ENCODE measurements at regions not wholly inside any gene's neighbourhood (a gene's known extent, or its start where the extent isn't known, plus 50 kb on each side); places are given as distances from the start of the nearest gene placed in this dataset.
"Not testable (repeated sequence)": the region's sequence is repeated elsewhere in the genome, so short reads cannot be mapped to it uniquely, and the experiment has no call there.

DNA sequence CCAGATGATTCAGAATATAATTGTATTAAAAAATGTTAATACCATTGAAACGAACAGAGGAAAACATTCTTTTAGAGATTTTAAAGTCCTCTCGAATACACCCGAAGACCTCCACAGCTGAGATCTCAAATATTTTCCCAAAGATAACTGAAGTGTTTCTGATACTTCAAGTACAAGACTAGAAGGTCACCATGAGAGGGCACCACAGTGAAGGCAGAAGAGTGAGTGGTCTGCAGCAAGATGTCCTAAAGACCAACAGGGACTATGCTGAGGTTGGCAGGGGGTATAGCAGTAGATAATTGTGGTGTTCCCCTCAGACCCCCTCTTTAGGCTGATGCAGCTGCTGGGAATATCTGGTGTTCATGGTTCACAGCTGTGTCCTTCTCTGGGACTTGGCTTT is 156.5 kb downstream of the PDCD6IP start:
- no peak overlapping the region for H3K4me3 ChIP-seq
- H3K27ac ChIP-seq = no peak overlapping the region

DNA sequence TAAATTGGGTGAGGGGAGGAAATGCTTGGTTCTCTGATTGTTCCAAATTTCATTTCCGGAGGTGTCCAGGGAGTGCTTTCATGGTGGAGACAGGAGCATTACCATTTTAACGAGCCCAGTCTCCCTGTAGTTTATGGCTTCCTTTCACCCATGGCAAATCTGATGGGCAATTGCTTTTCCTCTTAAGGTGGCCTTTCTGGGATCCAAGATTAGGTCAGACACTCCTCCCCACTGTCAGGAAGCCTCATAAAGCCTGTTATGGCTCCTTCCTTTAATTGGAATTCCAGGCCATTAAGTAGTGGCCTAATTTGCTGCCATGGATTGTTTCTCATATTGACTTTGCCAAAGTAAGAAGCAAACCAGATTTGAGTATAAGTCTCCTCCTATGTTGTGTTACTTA is 157.8 kb downstream of the PDCD6IP start:
- Histone ChIP-seq H3K4me3 (no peak overlapping the region), H3K27ac (no peak overlapping the region)

DNA sequence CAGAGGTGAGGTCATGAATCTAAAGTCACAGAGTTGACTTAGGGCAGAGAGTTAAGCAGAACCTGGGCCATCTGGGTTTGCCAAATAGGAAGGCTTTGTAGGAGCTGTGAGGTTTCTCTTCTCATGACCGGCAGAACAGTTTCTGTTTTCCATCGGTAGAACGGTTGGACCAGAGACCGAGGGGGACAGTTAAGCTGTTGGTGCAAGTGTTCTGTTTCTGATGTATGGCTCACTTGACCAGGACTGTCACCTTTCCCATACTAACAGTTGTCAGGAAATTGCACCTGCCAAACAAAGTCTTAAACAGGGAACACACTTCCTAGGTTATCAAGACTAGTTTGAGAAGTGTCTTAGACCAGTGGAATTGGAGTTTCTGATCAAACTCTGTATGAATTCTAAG is 158.3 kb downstream of the PDCD6IP start:
- Histone ChIP-seq H3K27ac (no peak overlapping the region), H3K4me3 (no peak overlapping the region)

DNA sequence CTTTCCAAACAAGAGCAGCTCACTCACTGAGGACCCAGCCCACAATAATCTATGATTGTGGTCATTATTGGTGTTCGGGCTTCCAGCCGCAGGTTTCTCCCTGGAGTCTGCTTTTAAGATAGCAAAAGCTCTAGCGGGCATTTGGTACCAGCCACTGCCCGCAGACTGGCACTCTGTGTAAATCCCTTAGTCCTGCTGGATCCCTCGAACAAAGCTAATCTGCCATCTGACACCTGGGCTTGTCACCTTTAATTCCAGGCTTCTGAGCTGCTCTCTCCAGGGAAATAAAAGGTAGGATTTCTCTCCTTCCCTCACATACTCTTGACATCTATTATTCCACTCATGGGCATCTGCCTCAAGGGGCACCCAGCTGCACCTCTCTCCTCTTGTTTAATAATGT is 158.7 kb downstream of the PDCD6IP start:
- Histone ChIP-seq H3K4me3 (no peak overlapping the region), H3K27ac (no peak overlapping the region)

DNA sequence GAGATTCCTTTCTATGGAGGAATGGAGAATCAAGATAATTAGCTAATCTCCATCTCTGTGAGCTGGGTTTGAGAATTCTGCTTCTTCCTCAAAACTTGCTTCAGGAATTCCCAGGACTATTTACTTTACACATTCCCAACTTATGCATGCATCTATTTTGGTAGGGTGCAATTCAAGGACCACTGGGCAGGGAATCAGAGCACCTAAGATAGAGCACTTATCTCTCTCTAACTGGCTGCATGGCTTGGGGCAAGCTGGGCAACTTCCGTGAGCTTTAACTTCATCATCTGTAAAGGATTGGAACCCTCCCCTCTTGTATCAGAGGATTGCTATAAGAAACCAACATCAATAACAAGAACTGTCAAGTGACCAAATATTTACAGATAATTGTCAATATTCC is 160.2 kb downstream of the PDCD6IP start:
- H3K27ac ChIP-seq = no peak overlapping the region
- no peak overlapping the region for H3K4me3 ChIP-seq

DNA sequence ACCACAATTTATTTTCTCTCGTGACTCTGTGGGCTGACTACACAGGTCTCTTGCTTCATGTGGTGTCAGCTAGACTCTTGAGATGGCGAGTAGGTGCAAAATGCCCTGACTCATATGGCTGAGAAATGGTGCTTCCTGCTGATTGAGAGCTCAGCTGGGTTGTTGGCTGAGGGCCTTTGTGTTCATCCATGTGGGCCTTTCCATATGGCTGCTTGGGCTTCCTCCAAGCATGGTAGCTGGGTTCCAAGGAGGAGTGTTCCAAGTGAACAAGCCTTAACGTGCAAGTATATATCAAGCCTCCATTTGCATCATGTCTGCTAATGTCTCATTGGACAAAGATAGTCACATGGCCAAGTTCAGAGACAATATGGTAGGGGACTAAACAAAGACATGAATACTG is 164.0 kb downstream of the PDCD6IP start:
- Histone ChIP-seq H3K4me3 (no peak overlapping the region), H3K27ac (no peak overlapping the region)

DNA sequence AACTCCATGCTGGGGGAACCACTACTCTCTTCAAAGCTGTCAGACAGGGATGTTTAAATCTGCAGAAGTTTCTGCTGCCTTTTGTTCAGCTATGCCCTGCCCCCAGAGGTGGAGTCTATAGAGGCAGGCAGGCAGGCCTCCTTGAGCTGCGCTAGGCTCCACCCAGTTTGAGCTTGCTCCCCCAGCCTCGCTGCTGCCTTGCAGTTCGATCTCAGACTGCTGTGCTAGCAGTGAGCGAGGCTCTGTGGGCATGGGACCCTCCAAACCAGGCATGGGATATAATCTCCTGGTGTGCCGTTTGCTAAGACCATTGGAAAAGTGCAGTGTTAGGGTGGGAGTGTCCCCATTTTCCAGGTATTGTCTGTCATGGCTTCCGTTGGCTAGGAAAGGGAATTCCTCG is 171.8 kb downstream of the PDCD6IP start:
- H3K27ac ChIP-seq, H3K4me3 ChIP-seq: not testable (repeated sequence)

DNA sequence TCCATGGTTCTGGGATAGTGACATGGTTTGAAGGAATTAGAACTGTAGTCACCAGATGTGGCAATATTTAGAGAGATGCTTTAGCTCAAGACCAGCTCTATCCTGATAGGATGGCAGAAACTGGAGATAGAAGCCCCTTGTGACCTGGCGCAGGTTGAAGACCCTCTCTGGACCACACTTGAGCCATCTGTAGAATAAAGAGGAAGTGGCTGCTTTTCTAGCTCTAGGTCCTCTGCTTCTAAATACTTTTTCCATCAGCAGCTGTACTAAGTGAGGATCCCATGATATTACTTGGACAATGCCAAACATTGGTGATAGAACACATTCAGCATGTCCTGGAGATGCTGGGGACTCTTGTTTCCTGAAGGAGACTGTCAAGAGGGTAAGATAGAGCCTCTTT is 172.6 kb downstream of the PDCD6IP start:
- Histone ChIP-seq H3K27ac (no peak overlapping the region), H3K4me3 (no peak overlapping the region)

DNA sequence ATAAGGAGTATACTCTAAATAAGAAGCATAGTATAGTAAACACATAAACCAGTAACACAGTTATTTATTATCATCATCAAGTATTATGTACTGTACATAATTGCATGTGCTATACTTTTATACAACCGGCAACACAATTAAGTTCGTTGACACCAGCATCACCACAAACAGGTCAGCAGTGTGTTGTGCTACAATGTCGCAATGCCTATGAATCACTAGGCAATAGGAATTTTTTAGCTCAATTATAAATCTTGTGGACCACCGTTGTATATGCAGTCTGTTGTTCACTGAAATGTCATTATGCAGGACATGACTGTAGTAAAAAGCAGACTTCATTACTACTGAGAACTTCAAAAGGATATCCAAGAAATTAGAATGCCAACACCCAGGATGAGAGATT is 177.0 kb downstream of the PDCD6IP start:
- H3K4me3 ChIP-seq = no peak overlapping the region

DNA sequence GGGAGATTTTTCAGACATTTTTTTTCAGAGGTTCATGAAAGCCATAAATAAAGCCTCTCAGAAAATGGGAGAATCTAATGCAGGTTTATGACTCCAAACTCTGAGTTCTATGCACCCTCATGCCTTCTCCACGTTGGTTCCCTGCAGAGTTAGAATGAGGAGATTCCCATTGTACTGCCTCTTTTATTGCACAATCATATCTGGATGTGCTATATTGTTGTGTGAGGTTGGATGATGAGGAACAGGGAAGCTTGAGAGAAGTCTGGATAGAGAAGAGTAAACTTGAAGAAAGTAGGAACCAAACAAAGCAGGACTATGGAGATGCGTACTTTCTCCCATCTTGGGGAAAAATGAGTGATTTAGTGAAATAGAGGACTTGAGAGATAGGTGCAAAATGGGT is 178.8 kb downstream of the PDCD6IP start:
- Histone ChIP-seq H3K4me3 (no peak overlapping the region), H3K27ac (no peak overlapping the region)

More for the DNA sequence above, 177.0 kb downstream of the PDCD6IP start:
- H3K27ac ChIP-seq = no peak overlapping the region

DNA sequence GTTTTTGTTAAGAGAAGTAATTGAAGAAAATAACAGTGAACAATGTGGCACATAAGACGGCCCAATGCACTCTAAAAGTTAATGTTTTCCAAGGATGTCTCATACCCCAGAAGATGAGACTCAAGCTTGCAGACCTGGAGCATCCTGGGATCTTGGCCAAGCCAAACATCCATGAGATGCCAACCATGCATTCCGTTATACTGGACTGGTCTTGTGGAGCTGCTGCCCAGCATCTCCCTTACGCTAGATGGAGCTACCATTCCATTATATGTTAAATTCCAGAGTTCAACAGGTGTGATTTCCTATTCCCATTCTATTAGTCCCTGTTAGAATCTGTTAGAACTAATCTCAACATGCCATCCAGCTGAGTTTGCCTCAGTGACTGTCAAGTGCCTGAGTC is 181.8 kb downstream of the PDCD6IP start:
- H3K27ac ChIP-seq = no peak overlapping the region
- H3K4me3 ChIP-seq = no peak overlapping the region

DNA sequence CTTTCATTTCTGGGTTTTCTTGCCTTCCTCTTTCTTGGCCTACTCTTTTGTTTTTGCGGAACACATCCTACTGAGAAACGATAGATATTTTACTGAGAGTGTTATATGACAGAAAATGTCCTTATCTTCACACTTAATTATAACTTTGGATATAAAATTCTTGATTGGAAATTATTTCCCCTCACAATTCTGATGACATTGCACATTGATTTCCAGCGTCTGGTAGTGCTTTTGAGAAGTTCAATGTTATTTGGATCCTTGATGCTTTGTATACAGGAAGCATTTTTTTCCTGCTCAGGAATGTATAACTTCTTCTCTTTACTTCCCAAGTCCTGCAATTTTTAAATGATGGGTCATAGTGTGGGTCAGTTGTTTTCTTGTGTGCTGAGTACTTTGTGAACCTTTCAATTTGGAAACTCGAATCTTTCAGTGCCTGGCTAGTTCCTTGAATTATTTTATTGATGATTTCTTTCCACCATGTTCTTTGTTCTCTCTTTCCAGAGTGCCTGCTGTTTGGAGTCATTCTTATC is 183.9 kb downstream of the PDCD6IP start:
- no peak overlapping the region for H3K27ac ChIP-seq
- no peak overlapping the region for H3K4me3 ChIP-seq

DNA sequence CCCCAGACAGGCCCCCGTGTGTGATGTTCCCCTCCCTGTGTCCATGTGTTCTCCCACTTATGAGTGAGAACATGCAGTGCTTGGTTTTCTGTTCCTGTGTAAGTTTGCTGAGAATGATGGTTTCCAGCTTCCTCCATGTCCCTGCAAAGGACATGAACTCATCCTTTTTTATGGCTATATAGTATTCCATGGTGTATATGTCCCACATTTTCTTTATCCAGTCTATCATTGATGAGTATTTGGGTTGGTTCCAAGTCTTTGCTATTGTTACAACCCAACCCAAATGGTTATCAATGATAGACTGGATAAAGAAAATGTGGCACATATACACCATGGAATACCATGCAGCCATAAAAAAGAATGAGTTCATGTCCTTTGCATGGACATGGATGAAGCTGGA is 184.5 kb downstream of the PDCD6IP start:
- not testable (repeated sequence) for H3K4me3 ChIP-seq, H3K27ac ChIP-seq

DNA sequence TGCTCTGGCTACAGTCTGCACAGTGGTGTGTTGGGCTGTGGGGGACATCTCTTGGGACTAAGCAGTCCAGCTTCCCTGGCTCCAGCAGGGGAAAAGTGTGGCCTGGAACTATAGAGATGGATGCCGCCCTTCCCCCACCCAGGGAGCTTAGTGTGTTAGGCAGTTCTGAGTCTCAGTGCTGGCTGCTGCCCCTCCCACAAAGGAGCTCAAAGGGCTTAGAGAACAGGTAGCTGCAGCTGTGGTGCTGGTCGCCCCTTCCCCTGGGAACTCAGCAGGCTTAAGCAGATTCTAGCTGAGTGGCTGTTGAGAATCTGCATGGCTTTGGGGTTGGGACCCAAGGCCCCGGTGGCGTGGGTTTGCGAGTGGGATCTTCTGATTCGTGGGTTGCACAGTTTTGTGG is 190.8 kb downstream of the PDCD6IP start:
- no peak overlapping the region for H3K27ac ChIP-seq
- no peak overlapping the region for H3K4me3 ChIP-seq

DNA sequence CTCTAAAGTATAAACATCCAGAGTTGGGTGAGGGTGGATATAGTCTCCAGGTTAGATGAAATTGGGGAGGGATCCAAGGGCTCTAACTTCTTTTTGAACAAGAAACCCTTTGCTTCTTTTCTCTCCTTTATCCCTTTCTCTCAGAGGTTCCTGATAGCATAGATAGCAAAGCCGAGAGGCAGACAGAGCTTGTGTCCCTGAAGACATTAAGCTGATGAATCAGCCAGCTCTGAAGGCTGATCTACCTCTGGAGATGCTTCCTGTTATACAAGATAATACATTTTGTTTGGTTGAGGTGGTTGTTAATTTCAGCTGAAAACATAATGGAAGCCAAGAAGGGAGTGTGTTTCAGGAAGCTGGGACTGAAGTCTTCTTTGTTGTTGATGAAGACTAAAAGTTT is 193.2 kb downstream of the PDCD6IP start:
- Histone ChIP-seq H3K4me3 (no peak overlapping the region), H3K27ac (no peak overlapping the region)

DNA sequence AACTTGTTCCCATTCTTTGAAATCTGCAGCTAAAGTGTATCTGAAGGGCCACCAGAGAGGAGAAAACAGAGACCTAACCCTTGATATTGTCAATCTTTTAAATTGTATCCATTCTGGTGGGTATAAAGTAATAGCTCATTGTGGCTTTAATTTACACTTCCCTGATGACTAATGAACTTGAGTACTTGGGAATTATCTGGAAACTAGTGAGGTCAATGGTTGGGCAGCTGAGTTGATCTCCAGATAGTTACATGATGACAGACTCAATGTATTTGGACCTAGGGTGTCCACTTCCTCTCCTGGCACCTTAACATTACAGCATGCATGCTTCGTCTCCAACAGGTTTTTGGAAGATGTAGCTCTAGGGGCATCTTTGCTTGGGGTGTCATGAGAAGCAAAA is 195.2 kb downstream of the PDCD6IP start:
- Histone ChIP-seq H3K27ac (no peak overlapping the region), H3K4me3 (no peak overlapping the region)

DNA sequence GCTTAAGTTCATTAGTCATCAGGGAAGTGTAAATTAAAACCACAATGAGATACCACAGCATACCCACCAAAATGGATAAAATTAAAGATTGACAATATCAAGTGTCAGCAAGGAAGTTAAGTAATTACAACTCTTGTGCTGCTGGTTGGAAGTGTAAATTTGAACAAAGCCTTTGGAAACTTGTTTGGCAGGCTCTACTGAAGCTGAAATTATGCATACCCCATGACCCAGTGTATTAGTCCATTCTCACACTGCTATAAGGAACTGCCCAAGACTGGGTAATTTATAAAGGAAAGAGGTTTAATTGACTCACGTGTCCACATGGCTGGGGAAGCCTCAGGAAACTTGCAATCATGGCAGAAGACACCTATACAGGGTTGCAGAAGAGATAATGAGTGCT is 196.1 kb downstream of the PDCD6IP start:
- H3K27ac ChIP-seq = no peak overlapping the region
- H3K4me3 ChIP-seq = no peak overlapping the region

DNA sequence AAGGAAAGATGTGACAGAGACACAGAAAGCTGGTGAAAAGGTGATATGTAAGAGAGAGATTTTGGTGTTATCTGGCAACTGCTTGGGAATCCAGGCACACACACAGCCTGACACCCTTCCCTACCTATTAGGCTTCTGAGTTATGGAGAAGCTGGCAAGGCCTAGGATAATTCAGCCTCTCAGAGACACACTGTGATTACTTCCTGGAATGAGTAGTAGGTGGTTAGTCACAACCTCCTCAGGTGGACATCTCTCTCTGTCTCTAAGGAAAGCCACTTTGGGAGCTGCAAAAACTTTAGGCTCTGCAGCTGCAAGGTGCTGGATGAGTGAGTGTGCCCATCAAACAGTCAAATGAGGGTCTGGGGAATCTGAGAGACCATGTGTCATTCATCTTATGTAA is 201.9 kb downstream of the PDCD6IP start:
- no peak overlapping the region for H3K4me3 ChIP-seq
- H3K27ac ChIP-seq = no peak overlapping the region

DNA sequence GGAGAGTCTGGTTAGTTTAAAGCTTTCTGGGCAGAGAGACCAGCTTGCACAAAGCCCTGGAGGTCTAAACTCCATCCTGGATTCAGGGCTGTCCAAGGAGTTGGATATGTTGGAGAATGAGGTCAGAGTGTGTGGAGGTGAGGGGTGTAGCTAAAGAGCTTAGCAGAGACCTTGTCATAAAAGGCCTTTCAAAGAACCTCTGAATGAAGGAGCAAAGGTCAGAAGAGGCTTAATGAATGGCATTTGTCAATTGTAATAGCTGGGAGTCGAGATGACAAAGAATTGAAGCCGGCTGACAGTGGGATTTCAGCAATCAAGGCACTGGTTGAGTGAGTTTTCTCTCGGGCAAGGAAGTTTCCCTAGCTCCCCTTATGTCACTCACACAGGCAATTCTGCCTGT is 202.6 kb downstream of the PDCD6IP start:
- no peak overlapping the region for H3K4me3 ChIP-seq
- H3K27ac ChIP-seq = no peak overlapping the region

DNA sequence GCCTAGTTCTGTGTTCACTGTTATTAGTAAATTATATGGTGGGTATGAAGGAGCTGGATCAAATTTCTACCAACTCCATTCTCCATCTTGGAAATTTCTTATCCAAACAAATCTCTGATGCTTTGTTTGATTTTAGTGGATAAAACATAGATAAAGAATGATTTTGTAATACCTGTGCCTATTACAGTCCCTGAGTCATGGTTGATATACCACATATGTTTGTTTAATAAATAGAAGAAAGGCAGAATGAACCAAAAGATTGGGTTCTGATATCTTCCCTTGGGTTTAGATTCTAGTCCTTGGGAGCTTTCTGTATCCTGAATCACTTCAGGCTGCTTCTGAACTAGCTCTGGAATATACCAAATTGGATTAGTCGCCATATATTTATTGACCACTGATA is 203.6 kb downstream of the PDCD6IP start:
- H3K27ac ChIP-seq = no peak overlapping the region
- H3K4me3 ChIP-seq = no peak overlapping the region

DNA sequence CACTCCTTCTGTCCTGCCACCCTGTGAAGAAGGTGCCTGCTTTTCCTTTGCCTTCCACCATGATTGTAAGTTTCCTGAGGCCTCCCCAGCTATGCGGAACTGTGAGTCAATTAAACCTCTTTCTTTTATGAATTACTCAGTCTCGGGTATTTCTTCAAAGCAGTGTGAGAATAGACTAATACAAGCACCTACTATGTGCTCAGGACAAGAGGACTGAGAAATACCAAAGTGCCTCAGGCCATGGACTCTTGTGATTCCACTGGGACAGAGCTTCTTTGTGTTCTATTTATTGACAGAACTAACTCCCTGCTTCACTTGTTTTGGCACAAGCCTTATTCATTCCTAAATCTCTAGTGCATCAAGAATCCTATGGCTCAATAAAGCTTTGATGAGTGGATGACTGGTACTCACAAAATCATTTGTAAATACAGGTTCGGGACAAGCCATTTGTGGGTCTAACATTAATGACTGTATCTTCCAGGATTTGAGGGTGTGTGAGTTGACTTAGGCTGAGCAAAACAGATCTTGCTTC is 204.2 kb downstream of the PDCD6IP start:
- Histone ChIP-seq H3K27ac (no peak overlapping the region), H3K4me3 (no peak overlapping the region)

DNA sequence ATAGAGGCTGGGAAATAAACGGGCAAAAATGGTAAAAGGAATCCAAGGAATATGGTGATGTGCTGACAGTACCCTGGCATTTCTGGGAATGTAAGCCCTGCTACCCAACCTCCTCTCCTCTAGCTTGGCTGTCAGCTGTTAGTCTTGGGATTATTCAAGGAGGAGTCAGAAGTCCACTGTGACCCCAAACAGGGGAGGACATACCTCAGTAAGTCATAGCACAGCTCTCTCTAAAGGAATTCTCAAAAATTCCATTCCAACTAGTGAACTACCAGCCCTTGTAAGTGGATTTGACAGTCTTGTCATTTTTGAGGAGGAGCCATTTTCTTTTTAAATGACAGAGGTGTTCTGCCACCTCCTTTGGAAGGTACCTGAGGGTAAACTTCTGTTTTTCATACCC is 207.5 kb downstream of the PDCD6IP start:
- H3K4me3 ChIP-seq = no peak overlapping the region
- H3K27ac ChIP-seq = no peak overlapping the region

DNA sequence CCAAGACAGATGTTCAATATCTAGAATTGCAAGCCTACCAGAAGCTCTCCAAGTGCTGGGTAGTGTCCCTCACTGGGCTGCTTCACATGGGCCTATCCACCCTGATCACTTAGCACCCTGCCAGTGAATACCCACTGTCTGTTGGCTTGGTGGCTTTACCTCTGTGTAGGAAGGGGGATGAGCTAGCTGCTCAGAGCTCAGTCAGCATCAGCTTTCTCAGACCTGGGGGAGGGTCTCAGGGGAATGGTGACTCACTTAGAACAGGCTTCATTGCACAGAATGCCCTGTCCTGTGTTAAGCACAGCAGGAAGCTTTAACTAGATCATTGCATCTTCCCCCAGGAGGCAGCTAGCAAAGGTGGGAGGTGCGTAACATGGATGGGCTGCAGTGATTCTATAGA is 209.8 kb downstream of the PDCD6IP start:
- Histone ChIP-seq H3K4me3 (no peak overlapping the region), H3K27ac (no peak overlapping the region)

All from skin epidermis (tissue), 12 donors.